Keratinocyte (primary cell): ENCODE measurements at regions not wholly inside any gene's neighbourhood (a gene's known extent, or its start where the extent isn't known, plus 50 kb on each side); places are given as distances from the start of the nearest gene placed in this dataset.

Experiments
- DNase-seq: peaks from one replicate; pipeline ENCODE4 v3.0.0-alpha.2; 2011; ENCODE audit warnings: low read depth, missing footprints, low spot score
- FAIRE-seq: peaks from 2 replicates; lab custom pipeline; 2011; peaks lifted over from hg19 to GRCh38; lab: Jason Lieb, UNC
- H2AFZ ChIP-seq: 2 replicates; pipeline ENCODE4 v1.6.0; 2012; ENCODE audit warnings: low read length, control low read depth, inconsistent platforms; ENCODE audit not compliant: control insufficient read depth
- H3K27ac ChIP-seq: 2 replicates; pipeline ENCODE4 v1.5.1; 2011; ENCODE audit warnings: low read length; ENCODE audit not compliant: control insufficient read depth, insufficient read depth
- H3K27me3 ChIP-seq: 3 replicates; pipeline ENCODE4 v1.6.0; 2011; ENCODE audit warnings: low read length; ENCODE audit not compliant: control insufficient read depth, insufficient read depth; ENCODE audit errors: extremely low read depth
- H3K36me3 ChIP-seq, 2 experiments: 2 replicates in 1 of 2; 3 replicates in 1 of 2; pipeline ENCODE4 v1.5.1; 2011; ENCODE audit warnings: low read length in 2 of 2, mild to moderate bottlenecking in 1 of 2; ENCODE audit not compliant: control insufficient read depth in 2 of 2, insufficient read depth in 2 of 2; ENCODE audit errors: extremely low read depth in 1 of 2
- H3K4me1 ChIP-seq: 3 replicates; pipeline ENCODE4 v1.5.1; 2011; ENCODE audit warnings: low read length; ENCODE audit not compliant: control insufficient read depth, insufficient read depth; ENCODE audit errors: extremely low read depth
- H3K4me2 ChIP-seq: 3 replicates; pipeline ENCODE4 v1.6.0; 2011; ENCODE audit warnings: low read depth, low read length; ENCODE audit not compliant: control insufficient read depth, insufficient read depth; ENCODE audit errors: extremely low read depth
- H3K4me3 ChIP-seq, 3 experiments: fragments of 200-600 bp in 1 of 3; sonication (generic) in 1 of 3; 2 replicates in 2 of 3; 3 replicates in 1 of 3; pipeline ENCODE4 v1.5.1; 2011 to 2016; ENCODE audit warnings: low read length in 3 of 3, mild to moderate bottlenecking in 3 of 3, control low read depth in 2 of 3, inconsistent platforms in 1 of 3, low read depth in 1 of 3, mixed read lengths in 1 of 3, mixed run types in 1 of 3, moderate library complexity in 1 of 3; ENCODE audit not compliant: control insufficient read depth in 2 of 3, insufficient read depth in 2 of 3; ENCODE audit errors: extremely low read depth in 1 of 3
- H3K79me2 ChIP-seq: 2 replicates; pipeline ENCODE4 v1.6.0; 2012; ENCODE audit warnings: low read length; ENCODE audit not compliant: control insufficient read depth, insufficient read depth
- H3K9ac ChIP-seq: 3 replicates; pipeline ENCODE4 v1.6.0; 2011; ENCODE audit warnings: low read length; ENCODE audit not compliant: control insufficient read depth, insufficient read depth; ENCODE audit errors: extremely low read depth
- H3K9me1 ChIP-seq: 3 replicates; pipeline ENCODE4 v1.6.0; 2011; ENCODE audit warnings: low read length; ENCODE audit not compliant: control insufficient read depth, insufficient read depth; ENCODE audit errors: extremely low read depth
- H3K9me3 ChIP-seq: 2 replicates; pipeline ENCODE4 v1.5.1; 2012; ENCODE audit warnings: low read depth, low read length; ENCODE audit not compliant: control insufficient read depth
- H4K20me1 ChIP-seq: 3 replicates; pipeline ENCODE4 v1.6.0; 2011; ENCODE audit warnings: low read length; ENCODE audit not compliant: control insufficient read depth, insufficient read depth; ENCODE audit errors: extremely low read depth
- EZH2 ChIP-seq: IDR thresholded peaks from one replicate; pipeline ENCODE4 v1.6.1; 2012; ENCODE audit warnings: inconsistent platforms, mild to moderate bottlenecking, low read length, moderate library complexity
- dilution Hi-C: fragments of 300-500 bp; cut with MboI; formaldehyde crosslinking; loops from one replicate; pipeline ENCODE4 v1.7.0; 2020; ENCODE audit warnings: low sequenced_read_pairs; ENCODE audit not compliant: extremely low pct_ligation_motif_present
- TF ChIP-seq, protein P1 (sequence below), 3 experiments: IDR thresholded peaks in 1 of 3; conservative IDR thresholded peaks in 1 of 3; optimal IDR thresholded peaks in 1 of 3; 2 replicates in 2 of 3; 3 replicates in 1 of 3; pipeline versions ENCODE3 to v1.5.1; 2011; ENCODE audit warnings: low read length in 3 of 3, mild to moderate bottlenecking in 3 of 3, moderate library complexity in 2 of 3, control low read depth in 1 of 3, inconsistent platforms in 1 of 3; ENCODE audit not compliant: insufficient read depth in 2 of 3; ENCODE audit errors: extremely low read depth in 1 of 3

- peaks cover 2% of the 10 kb centered on the region for H4K20me1 ChIP-seq
- dilution Hi-C loops = no loop called here
- no peaks in the 10 kb centered on the region for H3K79me2 ChIP-seq
- H2AFZ ChIP-seq = no peak overlapping the region
- H3K36me3 ChIP-seq = no peaks in the 10 kb centered on the region
- H3K27me3 ChIP-seq = no peaks in the 10 kb centered on the region
- H3K9ac ChIP-seq = no peak overlapping the region
- FAIRE-seq (no peak), DNase-seq (no peak)
- H3K4me2 ChIP-seq = no peak overlapping the region
- H3K9me3 ChIP-seq = no peaks in the 10 kb centered on the region
- TF ChIP-seq EZH2 = no peak
- TF ChIP-seq, protein P1, sequence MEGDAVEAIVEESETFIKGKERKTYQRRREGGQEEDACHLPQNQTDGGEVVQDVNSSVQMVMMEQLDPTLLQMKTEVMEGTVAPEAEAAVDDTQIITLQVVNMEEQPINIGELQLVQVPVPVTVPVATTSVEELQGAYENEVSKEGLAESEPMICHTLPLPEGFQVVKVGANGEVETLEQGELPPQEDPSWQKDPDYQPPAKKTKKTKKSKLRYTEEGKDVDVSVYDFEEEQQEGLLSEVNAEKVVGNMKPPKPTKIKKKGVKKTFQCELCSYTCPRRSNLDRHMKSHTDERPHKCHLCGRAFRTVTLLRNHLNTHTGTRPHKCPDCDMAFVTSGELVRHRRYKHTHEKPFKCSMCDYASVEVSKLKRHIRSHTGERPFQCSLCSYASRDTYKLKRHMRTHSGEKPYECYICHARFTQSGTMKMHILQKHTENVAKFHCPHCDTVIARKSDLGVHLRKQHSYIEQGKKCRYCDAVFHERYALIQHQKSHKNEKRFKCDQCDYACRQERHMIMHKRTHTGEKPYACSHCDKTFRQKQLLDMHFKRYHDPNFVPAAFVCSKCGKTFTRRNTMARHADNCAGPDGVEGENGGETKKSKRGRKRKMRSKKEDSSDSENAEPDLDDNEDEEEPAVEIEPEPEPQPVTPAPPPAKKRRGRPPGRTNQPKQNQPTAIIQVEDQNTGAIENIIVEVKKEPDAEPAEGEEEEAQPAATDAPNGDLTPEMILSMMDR (optimal IDR thresholded peaks at IDR 0.05 in 1 of 3, IDR thresholded peaks at IDR 0.05 in 1 of 3, conservative IDR thresholded peaks at IDR 0.05 in 1 of 3; ENCODE audit: extremely low read depth in 1 of 3, insufficient read depth in 2 of 3, low read length in 3 of 3) = no peak
- no peaks in the 10 kb centered on the region for H3K4me1 ChIP-seq
- H3K9me1 ChIP-seq = no peaks in the 10 kb centered on the region
- H3K4me3 ChIP-seq = no peak overlapping the region
- H3K27ac ChIP-seq = no peak overlapping the region
Measured at GRCh38 chr2:59986511-59986910, 566.9 kb downstream of the BCL11A start.

DNA sequence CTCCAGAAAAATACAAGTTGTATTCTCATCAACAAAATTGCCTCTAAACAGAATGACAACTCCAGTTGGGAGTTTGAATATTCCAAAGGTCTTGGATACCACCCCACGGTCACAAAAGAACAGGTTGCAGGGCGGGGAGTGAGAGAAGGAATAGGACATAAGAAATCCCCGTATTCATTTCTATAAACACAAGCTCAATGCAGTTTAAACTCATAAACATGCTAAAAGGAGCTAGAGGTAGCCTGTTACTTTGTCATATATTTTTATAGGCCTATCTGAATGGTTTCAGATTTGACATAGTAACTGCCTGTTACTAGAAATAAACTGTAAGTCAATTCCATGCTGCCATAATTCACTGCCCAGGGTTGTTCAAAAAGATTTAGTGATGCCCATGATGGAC lies 567.5 kb downstream of the BCL11A start:
- no peak for TF ChIP-seq EZH2
- TF ChIP-seq, protein P1 (optimal IDR thresholded peaks at IDR 0.05 in 1 of 3, IDR thresholded peaks at IDR 0.05 in 1 of 3, conservative IDR thresholded peaks at IDR 0.05 in 1 of 3; ENCODE audit: extremely low read depth in 1 of 3, insufficient read depth in 2 of 3, low read length in 3 of 3) = no peak
- Histone ChIP-seq H3K9me1 (no peaks in the 10 kb centered on the region), H3K27ac (no peak overlapping the region), H3K79me2 (no peaks in the 10 kb centered on the region), H3K9me3 (no peaks in the 10 kb centered on the region), H3K4me1 (no peaks in the 10 kb centered on the region), H4K20me1 (peaks cover 2% of the 10 kb centered on the region), H3K36me3 (no peaks in the 10 kb centered on the region), H3K4me2 (no peak overlapping the region), H3K4me3 (no peak overlapping the region), H3K9ac (no peak overlapping the region), H3K27me3 (no peaks in the 10 kb centered on the region), H2AFZ (no peak overlapping the region)
- dilution Hi-C loops = no loop called here
- no peak for FAIRE-seq
- DNase-seq = no peak
